H9 (cell line): ENCODE measurements at regions not wholly inside any gene's neighbourhood (a gene's known extent, or its start where the extent isn't known, plus 50 kb on each side); places are given as distances from the start of the nearest gene placed in this dataset.

Experiments
- DNase-seq: peaks from one replicate; pipeline ENCODE4 v3.0.0-alpha.2; 2017
- H2AFZ ChIP-seq: one replicate; pipeline ENCODE4 v1.6.1; 2013; ENCODE audit warnings: mild to moderate bottlenecking, low read length, control low read depth, moderate library complexity
- H2AK5ac ChIP-seq: 2 replicates; pipeline ENCODE4 v1.6.1; 2013; ENCODE audit warnings: low read length, control low read depth, mixed read lengths; ENCODE audit not compliant: insufficient read length
- H2BK120ac ChIP-seq: one replicate; pipeline ENCODE4 v1.6.1; 2013; ENCODE audit warnings: low read depth, mild to moderate bottlenecking, low read length, control low read depth, inconsistent platforms; ENCODE audit not compliant: poor library complexity, severe bottlenecking
- H2BK12ac ChIP-seq: 2 replicates; pipeline ENCODE4 v1.6.1; 2013; ENCODE audit warnings: low read length, control low read depth, mixed read lengths, low read depth; ENCODE audit not compliant: insufficient read length
- H2BK15ac ChIP-seq: 2 replicates; pipeline ENCODE4 v1.6.1; 2013; ENCODE audit warnings: low read depth, low read length, control low read depth
- H2BK20ac ChIP-seq: one replicate; pipeline ENCODE4 v1.6.1; 2013; ENCODE audit warnings: low read depth, mild to moderate bottlenecking, low read length, control low read depth, inconsistent platforms; ENCODE audit not compliant: poor library complexity, severe bottlenecking
- H2BK5ac ChIP-seq: 2 replicates; pipeline ENCODE4 v1.6.1; 2013; ENCODE audit warnings: low read length, control low read depth, mixed read lengths; ENCODE audit not compliant: insufficient read length
- H3K14ac ChIP-seq: 2 replicates; pipeline ENCODE4 v1.6.1; 2013; ENCODE audit warnings: low read length, control low read depth; ENCODE audit not compliant: insufficient read depth
- H3K18ac ChIP-seq: 2 replicates; pipeline ENCODE4 v1.6.1; 2013; ENCODE audit warnings: low read depth, mild to moderate bottlenecking, mixed read lengths, low read length, control low read depth; ENCODE audit not compliant: insufficient read length
- H3K23ac ChIP-seq: 2 replicates; pipeline ENCODE4 v1.6.1; 2013; ENCODE audit warnings: low read length, control low read depth, mixed read lengths, low read depth; ENCODE audit not compliant: insufficient read length
- H3K23me2 ChIP-seq: 2 replicates; pipeline ENCODE4 v1.6.1; 2013; ENCODE audit warnings: low read depth, mild to moderate bottlenecking, mixed read lengths, low read length, control low read depth; ENCODE audit not compliant: insufficient read length, poor library complexity, severe bottlenecking
- H3K27ac ChIP-seq: 2 replicates; pipeline ENCODE4 v1.5.1; 2013; ENCODE audit warnings: low read length, control low read depth, mixed read lengths, low read depth; ENCODE audit not compliant: insufficient read length
- H3K27me3 ChIP-seq: 2 replicates; pipeline ENCODE4 v1.6.1; 2013; ENCODE audit warnings: low read length, control low read depth, inconsistent platforms; ENCODE audit not compliant: insufficient read depth
- H3K4ac ChIP-seq: 2 replicates; pipeline ENCODE4 v1.6.1; 2013; ENCODE audit warnings: low read depth, mild to moderate bottlenecking, control low read depth, inconsistent platforms, low read length, moderate library complexity
- H3K4me1 ChIP-seq: 2 replicates; pipeline ENCODE4 v1.6.1; 2013; ENCODE audit warnings: low read length, control low read depth, inconsistent platforms; ENCODE audit not compliant: insufficient read depth
- H3K4me2 ChIP-seq: 2 replicates; pipeline ENCODE4 v1.6.1; 2013; ENCODE audit warnings: low read length, control low read depth, mixed read lengths; ENCODE audit not compliant: insufficient read length, insufficient read depth
- H3K56ac ChIP-seq: 2 replicates; pipeline ENCODE4 v1.6.1; 2013; ENCODE audit warnings: low read depth, mild to moderate bottlenecking, mixed read lengths, low read length, control low read depth; ENCODE audit not compliant: insufficient read length
- H3K79me1 ChIP-seq: 2 replicates; pipeline ENCODE4 v1.6.1; 2013; ENCODE audit warnings: low read depth, mild to moderate bottlenecking, moderate library complexity, low read length, control low read depth, inconsistent platforms; ENCODE audit not compliant: insufficient read depth, poor library complexity, severe bottlenecking
- H3K79me2 ChIP-seq: 2 replicates; pipeline ENCODE4 v1.6.1; 2013; ENCODE audit warnings: low read length, control low read depth, inconsistent platforms; ENCODE audit not compliant: insufficient read depth
- H3K9ac ChIP-seq: 2 replicates; pipeline ENCODE4 v1.6.1; 2013; ENCODE audit warnings: low read length, control low read depth, mixed read lengths; ENCODE audit not compliant: insufficient read length; ENCODE audit errors: extremely low read depth
- H3K9me3 ChIP-seq: one replicate; pipeline ENCODE4 v1.6.1; 2013; ENCODE audit warnings: low read depth, low read length, inconsistent platforms; ENCODE audit not compliant: control insufficient read depth
- H3T11ph ChIP-seq: one replicate; pipeline ENCODE4 v1.6.1; 2013; ENCODE audit warnings: mild to moderate bottlenecking, low read length, control low read depth, inconsistent platforms
- H4K20me1 ChIP-seq: one replicate; pipeline ENCODE4 v1.6.1; 2013; ENCODE audit not compliant: control insufficient read depth, insufficient read length, insufficient read depth
- H4K5ac ChIP-seq: 2 replicates; pipeline ENCODE4 v1.6.1; 2013; ENCODE audit warnings: low read depth, mild to moderate bottlenecking, mixed read lengths, low read length, control low read depth; ENCODE audit not compliant: insufficient read length
- H4K8ac ChIP-seq: replicated peaks from 2 replicates; pipeline ENCODE4 v1.6.1; 2013; ENCODE audit warnings: low read length, control low read depth, mixed read lengths, low read depth; ENCODE audit not compliant: insufficient read length
- H4K91ac ChIP-seq: 2 replicates; pipeline ENCODE4 v1.6.1; 2013; ENCODE audit warnings: low read depth, mild to moderate bottlenecking, moderate library complexity, mixed read lengths, low read length, control low read depth; ENCODE audit not compliant: insufficient read length
- H3K27ac Mint-ChIP-seq, 3 experiments: 2 replicates in 2 of 3; 3 replicates in 1 of 3; pipeline ENCODE4 v1.8.0; 2020 to 2021; ENCODE audit warnings: mixed read lengths in 3 of 3, mild to moderate bottlenecking in 1 of 3, moderate library complexity in 1 of 3
- H3K27me3 Mint-ChIP-seq: 2 replicates; pipeline ENCODE4 v1.8.0; 2021; ENCODE audit warnings: low read depth, mild to moderate bottlenecking, moderate library complexity, mixed read lengths
- H3K36me3 Mint-ChIP-seq, 3 experiments: 2 replicates in 2 of 3; 3 replicates in 1 of 3; pipeline ENCODE4 v1.8.0; 2020 to 2021; ENCODE audit warnings: low read depth in 3 of 3, mixed read lengths in 3 of 3; ENCODE audit not compliant: insufficient read depth in 1 of 3
- H3K4me1 Mint-ChIP-seq, 2 experiments: 2 replicates each; pipeline ENCODE4 v1.8.0; 2020; ENCODE audit warnings: mixed read lengths in 2 of 2
- H3K4me3 Mint-ChIP-seq, 2 experiments: 2 replicates in 1 of 2; 3 replicates in 1 of 2; pipeline ENCODE4 v1.8.0; 2020 to 2021; ENCODE audit warnings: mild to moderate bottlenecking in 2 of 2, mixed read lengths in 2 of 2, moderate library complexity in 1 of 2
- H3K9me3 Mint-ChIP-seq, 2 experiments: 2 replicates in 1 of 2; 3 replicates in 1 of 2; pipeline ENCODE4 v1.8.0; 2020; ENCODE audit warnings: mild to moderate bottlenecking in 2 of 2, mixed read lengths in 2 of 2, moderate library complexity in 1 of 2
- CTCF ChIP-seq: fragments of 200-600 bp; sonication (generic); conservative IDR thresholded peaks from 3 replicates; pipeline ENCODE4 v1.8.0; 2021; ENCODE audit warnings: antibody characterized with exemption, mild to moderate bottlenecking
- WGBS: extraction: QIAGEN DNeasy Blood & Tissue Kit; methylation state at CpG from one replicate; pipeline ENCODE4 v1.1.7; 2013; ENCODE audit warnings: missing lambda C conversion rate, low lambda C conversion rate, mixed read lengths; ENCODE audit not compliant: insufficient read length; ENCODE audit errors: extremely low coverage; 5-methylcytosine and 5-hydroxymethylcytosine counted together

- Histone ChIP-seq H3K4me2 (no peak overlapping the region), H3K23ac (no peak overlapping the region), H4K8ac (no peak overlapping the region), H3T11ph (no peak overlapping the region), H3K4me1 (no peaks in the 10 kb centered on the region), H2AK5ac (no peak overlapping the region), H2AFZ (no peak overlapping the region), H3K79me2 (no peaks in the 10 kb centered on the region), H3K23me2 (no peaks in the 10 kb centered on the region), H4K91ac (no peak overlapping the region), H2BK120ac (no peak overlapping the region), H3K27ac (no peak overlapping the region), H3K9me3 (no peaks in the 10 kb centered on the region), H3K27me3 (no peaks in the 10 kb centered on the region), H3K56ac (no peak overlapping the region), H3K9ac (no peak overlapping the region), H3K14ac (no peak overlapping the region), H4K20me1 (no peaks in the 10 kb centered on the region), H3K18ac (no peak overlapping the region), H2BK12ac (no peak overlapping the region), H2BK5ac (no peak overlapping the region), H3K4ac (no peak overlapping the region), H2BK20ac (no peak overlapping the region), H3K79me1 (no peaks in the 10 kb centered on the region), H4K5ac (no peak overlapping the region), H2BK15ac (no peak overlapping the region)
- Mint-ChIP-seq H3K27ac (no peak overlapping the region), H3K4me1 (no peaks in the 10 kb centered on the region), H3K27me3 (no peaks in the 10 kb centered on the region), H3K9me3 (no peaks in the 10 kb centered on the region; a peak in 1 of 5 replicates), H3K4me3 (no peak overlapping the region), H3K36me3 (no peaks in the 10 kb centered on the region)
- TF ChIP-seq CTCF: no peak
- no peak for DNase-seq
- no CpG with 5 or more reads among the region's 2 CpGs for whole genome bisulfite sequencing
These were observed 183.1 kb downstream of the ZNF330 start for GRCh38 chr4:141403782-141404181.
